GM20000 (cell line): ENCODE measurements at regions not wholly inside any gene's neighbourhood (a gene's known extent, or its start where the extent isn't known, plus 50 kb on each side); places are given as distances from the start of the nearest gene placed in this dataset.

Experiments
- DNase-seq: peaks from one replicate; pipeline ENCODE4 v3.0.0; 2012; ENCODE audit warnings: low spot score
- TF ChIP-seq, protein P1 (sequence below): IDR thresholded peaks from 2 replicates; pipeline ENCODE4 v1.5.1; 2012; ENCODE audit warnings: mild to moderate bottlenecking, control low read depth; ENCODE audit errors: extremely low read depth, missing control alignments

DNA sequence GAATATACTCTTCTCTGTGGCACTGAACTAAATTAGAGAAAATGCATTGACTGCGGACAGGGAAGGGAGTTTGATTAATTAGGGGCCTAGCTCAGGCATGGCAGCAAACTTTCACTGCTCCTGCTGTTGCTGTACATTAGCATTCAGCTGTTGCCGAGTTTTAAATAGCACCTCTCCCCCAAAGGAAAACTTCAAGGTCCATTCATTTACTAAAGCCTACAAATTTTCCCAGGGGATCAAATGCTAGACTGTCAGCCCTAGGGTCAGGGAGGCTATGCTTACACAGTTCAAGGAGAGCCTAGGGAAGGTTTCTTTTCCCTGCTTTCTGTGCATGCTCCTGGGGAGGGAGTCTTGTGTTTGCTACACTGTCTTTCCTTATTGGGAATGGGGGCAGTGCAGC, 60.0 kb upstream of the GZMB start:
- no peak for DNase-seq

DNA sequence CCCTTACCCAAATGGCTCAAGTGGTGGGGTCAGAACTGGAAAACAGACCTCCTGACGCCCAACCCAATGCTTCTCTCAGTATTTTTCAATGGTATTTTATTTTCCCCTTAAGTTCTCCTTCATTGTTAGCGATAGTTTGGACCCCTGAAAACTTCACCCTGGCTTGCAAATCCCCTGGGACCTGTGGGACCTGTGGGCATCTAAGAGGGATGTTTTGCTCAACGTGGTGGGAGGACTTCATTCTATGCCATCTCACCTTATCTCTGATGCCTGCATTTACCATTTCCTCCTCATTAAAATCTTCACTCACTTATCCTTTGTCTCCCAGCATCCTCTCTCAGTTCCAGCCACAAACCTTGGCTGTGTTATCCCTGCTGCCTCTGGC, 59.4 kb upstream of the GZMB start:
- TF ChIP-seq, protein P1, sequence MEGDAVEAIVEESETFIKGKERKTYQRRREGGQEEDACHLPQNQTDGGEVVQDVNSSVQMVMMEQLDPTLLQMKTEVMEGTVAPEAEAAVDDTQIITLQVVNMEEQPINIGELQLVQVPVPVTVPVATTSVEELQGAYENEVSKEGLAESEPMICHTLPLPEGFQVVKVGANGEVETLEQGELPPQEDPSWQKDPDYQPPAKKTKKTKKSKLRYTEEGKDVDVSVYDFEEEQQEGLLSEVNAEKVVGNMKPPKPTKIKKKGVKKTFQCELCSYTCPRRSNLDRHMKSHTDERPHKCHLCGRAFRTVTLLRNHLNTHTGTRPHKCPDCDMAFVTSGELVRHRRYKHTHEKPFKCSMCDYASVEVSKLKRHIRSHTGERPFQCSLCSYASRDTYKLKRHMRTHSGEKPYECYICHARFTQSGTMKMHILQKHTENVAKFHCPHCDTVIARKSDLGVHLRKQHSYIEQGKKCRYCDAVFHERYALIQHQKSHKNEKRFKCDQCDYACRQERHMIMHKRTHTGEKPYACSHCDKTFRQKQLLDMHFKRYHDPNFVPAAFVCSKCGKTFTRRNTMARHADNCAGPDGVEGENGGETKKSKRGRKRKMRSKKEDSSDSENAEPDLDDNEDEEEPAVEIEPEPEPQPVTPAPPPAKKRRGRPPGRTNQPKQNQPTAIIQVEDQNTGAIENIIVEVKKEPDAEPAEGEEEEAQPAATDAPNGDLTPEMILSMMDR = no peak
- no peak for DNase-seq

More for the DNA sequence above, 60.0 kb upstream of the GZMB start:
- TF ChIP-seq, protein P1 = no peak

DNA sequence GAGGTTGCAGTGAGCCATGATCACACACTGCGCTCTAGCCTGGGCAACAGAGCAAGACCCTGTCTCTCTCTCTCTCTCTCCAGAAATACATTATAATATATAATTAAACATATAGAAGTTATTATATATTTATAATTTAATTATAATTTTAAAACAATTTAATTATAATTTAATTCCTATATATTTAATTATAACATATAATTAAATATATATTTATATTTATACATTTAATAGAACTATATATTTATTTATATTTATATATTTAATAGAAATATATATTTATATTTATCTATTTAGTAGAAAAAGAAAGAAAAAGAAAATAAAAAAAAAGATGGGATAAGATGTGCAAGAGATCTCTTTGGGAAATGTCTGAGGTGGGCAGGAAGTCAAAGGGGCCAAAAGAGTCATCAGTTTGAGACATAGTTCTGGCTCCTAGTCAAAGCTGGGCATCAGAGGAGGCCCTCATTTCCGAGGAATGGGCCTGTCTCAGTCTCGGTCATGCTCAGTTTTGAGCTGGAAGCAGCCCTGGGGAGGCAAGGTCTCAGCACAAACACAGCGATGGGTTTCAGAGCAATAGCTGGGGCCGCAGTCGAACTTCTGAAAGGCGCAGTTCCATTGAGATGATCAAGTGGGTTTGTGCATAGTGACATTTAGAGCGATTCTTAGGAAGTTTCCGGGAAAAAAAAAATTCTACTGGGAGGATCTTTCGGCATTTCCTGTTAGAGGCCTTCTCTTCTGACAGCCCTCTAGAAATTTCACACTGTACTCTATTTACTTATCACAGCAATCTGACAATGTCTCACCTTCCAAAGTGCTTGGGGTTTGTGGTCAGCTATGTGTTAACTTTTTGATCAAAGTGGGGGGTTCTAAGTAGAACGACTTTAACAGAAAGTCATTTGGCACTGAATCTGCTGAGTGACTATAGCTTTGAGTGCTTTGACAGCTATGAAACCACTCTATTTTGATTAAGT, 58.7 kb upstream of the GZMB start:
- TF ChIP-seq, protein P1 = no peak
- DNase-seq = no peak

DNA sequence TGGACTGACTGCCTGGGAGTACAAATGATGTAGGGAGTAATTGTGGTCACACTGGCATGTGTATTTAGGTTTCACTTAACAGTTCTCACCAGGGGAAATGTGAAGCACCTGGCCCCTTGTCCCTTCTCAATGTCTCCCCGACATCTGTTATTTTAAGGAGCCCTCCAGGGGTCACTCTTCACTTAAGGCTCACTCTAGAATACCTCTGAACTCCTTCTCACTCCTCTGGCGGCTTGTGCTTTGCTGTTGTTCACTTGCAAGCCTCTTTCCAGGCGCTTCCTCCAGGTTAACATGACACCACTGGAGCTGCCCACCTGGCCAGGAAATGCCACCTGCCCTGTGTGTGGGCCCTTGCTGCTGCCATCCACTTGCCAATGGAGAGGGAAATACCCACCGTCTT, 56.5 kb upstream of the GZMB start:
- no peak for DNase-seq
- TF ChIP-seq, protein P1 = no peak

DNA sequence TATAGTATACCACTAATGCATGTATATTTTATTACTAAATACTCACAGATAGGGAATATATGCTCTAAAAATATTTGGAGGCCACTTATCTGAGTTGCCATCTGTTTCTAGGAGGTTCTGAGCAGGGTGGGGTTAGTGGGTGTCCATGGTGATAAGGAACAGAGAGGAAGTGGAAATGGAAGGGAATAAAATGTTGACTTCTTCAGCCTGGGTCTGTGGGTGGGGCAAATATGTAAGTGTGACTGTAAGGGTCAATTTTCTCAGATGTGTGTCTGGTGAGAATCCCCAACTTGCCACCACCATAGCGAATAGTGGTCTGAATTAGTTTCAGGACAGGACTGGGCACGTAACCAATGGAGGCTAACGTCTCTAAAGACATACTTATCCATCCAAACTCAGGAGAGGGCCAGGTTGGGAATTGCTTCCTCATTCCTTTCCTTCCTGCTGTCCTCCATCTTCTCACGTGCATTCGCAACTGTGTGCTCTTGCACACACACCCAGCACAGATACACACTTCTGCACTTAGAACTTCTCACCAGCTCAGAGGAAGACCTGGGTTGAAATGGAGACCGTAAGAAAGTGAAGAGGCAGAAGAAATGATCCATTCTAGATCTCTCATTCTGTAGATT, 54.2 kb upstream of the GZMB start:
- TF ChIP-seq, protein P1 = no peak
- DNase-seq = no peak
